ENCODE measurements at regions not wholly inside any gene's neighbourhood (a gene's known extent, or its start where the extent isn't known, plus 50 kb on each side); places are given as distances from the start of the nearest gene placed in this dataset.

DNA sequence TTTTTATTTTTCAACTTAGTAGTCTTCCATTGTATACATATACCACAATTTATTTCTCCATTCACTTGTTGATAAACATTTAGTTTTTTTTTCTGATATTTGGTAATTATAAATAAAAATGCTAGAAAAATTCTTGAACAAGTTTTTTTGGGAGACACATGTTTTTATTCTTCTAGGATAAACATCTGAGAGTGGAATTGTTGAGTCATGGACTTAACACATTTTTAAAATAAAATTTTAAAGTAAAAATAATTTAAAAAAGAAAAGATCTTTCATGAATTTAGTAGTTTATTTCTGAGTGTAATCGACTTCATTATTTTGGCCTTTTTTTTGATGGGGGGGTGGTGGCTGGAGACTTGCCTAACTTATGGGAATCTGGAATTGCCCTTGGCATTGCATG lies 391.1 kb downstream of the KCNJ2 start:
- Histone ChIP-seq H3K79me2 (ENCODE audit: control insufficient read depth in 1 of 2, insufficient read depth in 2 of 2, low read length in 2 of 2) (no peaks in the 10 kb centered on the region), H3K79me1 (ENCODE audit: low read depth, low read length) (no peaks in the 10 kb centered on the region), H2AFZ (ENCODE audit: low read length) (no peak overlapping the region), H4K8ac (ENCODE audit: extremely low read depth, insufficient read depth, low read length) (no peak overlapping the region), H3K4me1 (replicated peaks in 1 of 4; ENCODE audit: control insufficient read depth in 3 of 4, insufficient read depth in 4 of 4, low read length in 3 of 4) (no peaks in the 10 kb centered on the region), H2BK5ac (ENCODE audit: low read depth, low read length) (no peak overlapping the region), H3K14ac (ENCODE audit: insufficient read length) (no peak overlapping the region), H2BK12ac (ENCODE audit: low read depth, low read length) (no peak overlapping the region), H3K9ac (replicated peaks in 1 of 4; ENCODE audit: extremely low read depth in 1 of 4, low read depth in 3 of 4, low read length in 3 of 4) (no peak overlapping the region), H3K27me3 (replicated peaks in 1 of 4; ENCODE audit: control insufficient read depth in 3 of 4, extremely low read depth in 1 of 4, insufficient read depth in 3 of 4, low read length in 3 of 4) (no peaks in the 10 kb centered on the region), H4K5ac (ENCODE audit: insufficient read length, low read depth, low read length) (no peak overlapping the region), H2BK20ac (ENCODE audit: low read length) (no peak overlapping the region), H4K20me1 (replicated peaks in 1 of 2; ENCODE audit: control insufficient read depth in 1 of 2, insufficient read depth in 2 of 2, low read length in 2 of 2) (no peaks in the 10 kb centered on the region), H3K23me2 (ENCODE audit: low read depth, low read length) (no peaks in the 10 kb centered on the region), H3K4me2 (ENCODE audit: insufficient read depth in 1 of 2, low read depth in 2 of 2, low read length in 2 of 2) (no peak overlapping the region), H4K91ac (replicated peaks; ENCODE audit: insufficient read length, low read length) (no peak overlapping the region), H2BK120ac (replicated peaks; ENCODE audit: low read depth, low read length) (no peak overlapping the region), H3K36me3 (ENCODE audit: control insufficient read depth in 2 of 4, insufficient read depth in 4 of 4, low read length in 3 of 4) (no peaks in the 10 kb centered on the region), H3K18ac (ENCODE audit: extremely low read depth, low read length) (no peak overlapping the region), H3K4ac (replicated peaks; ENCODE audit: insufficient read length, low read depth, low read length) (no peak overlapping the region), H3K27ac (ENCODE audit: low read depth, low read length) (no peak overlapping the region), H3K23ac (ENCODE audit: insufficient read length) (no peak overlapping the region), H2BK15ac (ENCODE audit: low read length) (no peak overlapping the region), H3K9me3 (ENCODE audit: insufficient read depth in 2 of 2, low read depth in 1 of 2, low read length in 1 of 2) (no peaks in the 10 kb centered on the region), H2AK5ac (ENCODE audit: low read depth, low read length) (no peak overlapping the region), H3K56ac (replicated peaks; ENCODE audit: insufficient read length, low read depth, low read length) (no peak overlapping the region), H3K4me3 (ENCODE audit: extremely low read depth in 1 of 4, insufficient read depth in 2 of 4, low read depth in 3 of 4, low read length in 4 of 4) (no peak overlapping the region)
- DNase-seq (ENCODE audit: low read depth in 1 of 2, low spot score in 2 of 2), result no peak
- POLR2A ChIA-PET (ENCODE audit: partially characterized antibody), result no interaction called here
- CTCF ChIA-PET (ENCODE audit: partially characterized antibody), result interaction anchor here (0.6 kb wide), 1 partner anchor 1186 kb away, joined by 3 read pairs; no protein-coding TSS in a partner anchor
- TF ChIP-seq POU5F1 (IDR thresholded peaks at IDR 0.05; ENCODE audit: low read depth, low read length) (no peak), FOSL1 (IDR thresholded peaks at IDR 0.05; ENCODE audit: insufficient read depth, low read depth, low read length) (no peak), SRF (IDR thresholded peaks at IDR 0.05; ENCODE audit: low read depth, low read length) (no peak), SAP30 (IDR thresholded peaks at IDR 0.05; ENCODE audit: insufficient read depth, insufficient replicate concordance, low read length) (no peak), KDM1A (IDR thresholded peaks at IDR 0.05; ENCODE audit: borderline replicate concordance, low read length) (no peak), BACH1 (IDR thresholded peaks at IDR 0.05; ENCODE audit: low read length) (no peak), CHD1 (IDR thresholded peaks at IDR 0.05; ENCODE audit: low read depth, low read length) (no peak), ASH2L (IDR thresholded peaks at IDR 0.05; ENCODE audit: low read length) (no peak), SP1 (IDR thresholded peaks at IDR 0.05; ENCODE audit: low read depth, low read length) (no peak), POLR2A (IDR thresholded peaks at IDR 0.05; ENCODE audit: control extremely low read depth in 1 of 2, low read depth in 2 of 2, low read length in 2 of 2) (no peak), NRF1 (IDR thresholded peaks at IDR 0.05; ENCODE audit: low read depth, low read length) (no peak), SIRT6 (IDR thresholded peaks at IDR 0.05; ENCODE audit: low read length) (no peak)
- WGBS, 2 experiments (ENCODE audit: extremely low coverage in 1 of 2, insufficient coverage in 1 of 2, insufficient read length in 1 of 2, insufficient replicate concordance in 2 of 2, low coverage in 1 of 2, low lambda C conversion rate in 2 of 2, missing lambda C conversion rate in 1 of 2), result 87% methylated on average over 1 of the region's 1 CpG; no CpG with 5 or more reads in 1 of the 2 experiments
- no peak for FAIRE-seq
